Breast epithelium (tissue), 3 donors: ENCODE measurements at regions not wholly inside any gene's neighbourhood (a gene's known extent, or its start where the extent isn't known, plus 50 kb on each side); places are given as distances from the start of the nearest gene placed in this dataset.

Experiments used
- CTCF ChIP-seq, 3 donors: fragments of 450-650 bp; IDR thresholded peaks; one replicate each; pipeline ENCODE4 v1.5.1; 2016 to 2017; ENCODE audit warnings: antibody characterized with exemption in 3 of 3, mild to moderate bottlenecking in 3 of 3, moderate library complexity in 3 of 3
- POLR2A ChIP-seq: fragments of 450-650 bp; IDR thresholded peaks from one replicate; pipeline ENCODE4 v1.6.1; 2016; ENCODE audit warnings: antibody characterized with exemption, mild to moderate bottlenecking, moderate library complexity

DNA sequence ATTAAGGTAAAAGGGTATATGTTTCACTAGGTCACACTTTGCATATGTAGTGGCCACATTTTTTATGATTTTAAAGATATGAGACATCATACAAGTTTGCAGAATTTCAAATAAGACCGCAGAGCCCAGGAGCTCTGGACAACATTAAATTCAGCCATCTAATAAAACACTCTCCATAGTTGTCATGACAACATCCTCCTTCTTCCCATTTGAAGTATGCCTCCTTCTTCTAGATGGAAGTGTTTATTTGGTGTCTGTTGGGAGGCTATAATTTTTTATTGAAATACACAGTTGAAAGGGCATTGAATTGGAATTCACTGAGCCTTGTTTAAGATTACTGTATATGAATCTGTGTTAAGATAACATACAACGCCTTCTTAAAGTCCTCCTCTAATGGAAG lies 467.3 kb downstream of the CMPK2 start:
- no peak for TF ChIP-seq CTCF (IDR thresholded peaks at IDR 0.05)
- no peak for TF ChIP-seq POLR2A
